ENCODE measurements at regions not wholly inside any gene's neighbourhood (a gene's known extent, or its start where the extent isn't known, plus 50 kb on each side); places are given as distances from the start of the nearest gene placed in this dataset.
"Not testable (repeated sequence)": the region's sequence is repeated elsewhere in the genome, so short reads cannot be mapped to it uniquely, and the experiment has no call there.

DNA sequence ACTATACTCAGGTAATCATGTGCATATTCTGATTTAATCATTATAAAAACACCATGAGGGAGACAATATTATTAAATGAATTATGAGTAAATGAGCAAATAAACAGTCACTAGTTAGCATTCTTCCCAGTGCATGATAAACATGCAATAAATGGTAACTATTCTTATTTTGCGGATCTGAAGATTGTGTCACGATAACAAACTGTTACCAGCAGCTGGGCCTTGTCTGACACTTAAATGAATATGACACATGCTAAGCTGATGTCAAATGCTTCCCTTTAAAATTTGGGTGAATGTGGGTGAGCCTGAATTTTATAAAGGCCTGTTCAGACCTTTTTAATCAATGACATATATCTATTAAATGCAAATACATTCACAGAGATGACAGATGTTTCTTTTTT lies 68.2 kb upstream of the KIT start:
- H4K8ac ChIP-seq (ENCODE audit: low read depth, low read length): no peak overlapping the region
- H3K79me2 ChIP-seq (ENCODE audit: control insufficient read depth, insufficient read depth, low read length): no peaks in the 10 kb centered on the region
- H3K27ac ChIP-seq (ENCODE audit: low read depth, low read length): no peak overlapping the region
- DNase-seq: peak; percentile 31
- H3K4ac ChIP-seq (ENCODE audit: low read depth, low read length): no peak overlapping the region
- no peaks in the 10 kb centered on the region for H3K27me3 ChIP-seq (ENCODE audit: insufficient read depth, low read length, poor library complexity)
- H3K9ac ChIP-seq (ENCODE audit: low read length): no peak overlapping the region
- H3K36me3 ChIP-seq (ENCODE audit: control insufficient read depth, insufficient read depth, low read length): no peaks in the 10 kb centered on the region
- H3K4me1 ChIP-seq (ENCODE audit: control insufficient read depth, low read depth, low read length): no peaks in the 10 kb centered on the region
- H4K5ac ChIP-seq (ENCODE audit: low read length): no peak overlapping the region
- no peak overlapping the region for H3K4me3 ChIP-seq (ENCODE audit: low read length)
- H3K23ac ChIP-seq (ENCODE audit: low read length): no peak overlapping the region
- no peak overlapping the region for H3K18ac ChIP-seq (ENCODE audit: low read length)
- no peak overlapping the region for H3K4me2 ChIP-seq (ENCODE audit: low read length)
- H2BK120ac ChIP-seq (ENCODE audit: low read depth, low read length): no peak overlapping the region
- no CpG with 5 or more reads among the region's 2 CpGs for WGBS (ENCODE audit: extremely low coverage, insufficient coverage, low lambda C conversion rate)
- no peak overlapping the region for H2BK15ac ChIP-seq (replicated peaks; ENCODE audit: low read depth)
- no peaks in the 10 kb centered on the region for H3K79me1 ChIP-seq (ENCODE audit: low read length)
- no peak overlapping the region for H2BK5ac ChIP-seq (ENCODE audit: low read length)
- no peak overlapping the region for H2AK5ac ChIP-seq (ENCODE audit: low read length)
- H3K56ac ChIP-seq (ENCODE audit: low read length): no peak overlapping the region

- no peak overlapping the region for H3K27ac ChIP-seq (ENCODE audit: low read depth, low read length)
- no peak for DNase-seq
- no peaks in the 10 kb centered on the region for H3K79me1 ChIP-seq (ENCODE audit: low read length)
- H3K4me1 ChIP-seq (ENCODE audit: control insufficient read depth, low read depth, low read length): no peaks in the 10 kb centered on the region
- no peak overlapping the region for H3K4me2 ChIP-seq (ENCODE audit: low read length)
- H3K56ac ChIP-seq (ENCODE audit: low read length): no peak overlapping the region
- no peak overlapping the region for H2AK5ac ChIP-seq (ENCODE audit: low read length)
- H3K4me3 ChIP-seq (ENCODE audit: low read length): no peak overlapping the region
- no peak overlapping the region for H3K9ac ChIP-seq (ENCODE audit: low read length)
- H2BK5ac ChIP-seq (ENCODE audit: low read length): no peak overlapping the region
- no peak overlapping the region for H2BK15ac ChIP-seq (replicated peaks; ENCODE audit: low read depth)
- no peaks in the 10 kb centered on the region for H3K27me3 ChIP-seq (ENCODE audit: insufficient read depth, low read length, poor library complexity)
- no CpG with 5 or more reads among the region's 2 CpGs for WGBS (ENCODE audit: extremely low coverage, insufficient coverage, low lambda C conversion rate)
- no peak overlapping the region for H4K8ac ChIP-seq (ENCODE audit: low read depth, low read length)
- H3K23ac ChIP-seq (ENCODE audit: low read length): no peak overlapping the region
- no peak overlapping the region for H3K18ac ChIP-seq (ENCODE audit: low read length)
- H2BK120ac ChIP-seq (ENCODE audit: low read depth, low read length): no peak overlapping the region
- H3K36me3 ChIP-seq (ENCODE audit: control insufficient read depth, insufficient read depth, low read length): no peaks in the 10 kb centered on the region
- no peak overlapping the region for H4K5ac ChIP-seq (ENCODE audit: low read length)
- H3K79me2 ChIP-seq (ENCODE audit: control insufficient read depth, insufficient read depth, low read length): no peaks in the 10 kb centered on the region
- no peak overlapping the region for H3K4ac ChIP-seq (ENCODE audit: low read depth, low read length)
Observed at GRCh38 chr4:54593795-54594322, 63.9 kb upstream of the KIT start.

GRCh38 chr4:54596201-54596600 lies 61.6 kb upstream of the KIT start:
- H3K9ac ChIP-seq (ENCODE audit: low read length): no peak overlapping the region
- no peak overlapping the region for H4K8ac ChIP-seq (ENCODE audit: low read depth, low read length)
- no peak overlapping the region for H3K4me2 ChIP-seq (ENCODE audit: low read length)
- H3K4ac ChIP-seq (ENCODE audit: low read depth, low read length): no peak overlapping the region
- H2BK120ac ChIP-seq (ENCODE audit: low read depth, low read length): no peak overlapping the region
- H3K79me2 ChIP-seq (ENCODE audit: control insufficient read depth, insufficient read depth, low read length): no peaks in the 10 kb centered on the region
- no CpG with 5 or more reads among the region's 1 CpG for WGBS (ENCODE audit: extremely low coverage, insufficient coverage, low lambda C conversion rate)
- H3K4me3 ChIP-seq (ENCODE audit: low read length): no peak overlapping the region
- H3K4me1 ChIP-seq (ENCODE audit: control insufficient read depth, low read depth, low read length): no peaks in the 10 kb centered on the region
- no peak for DNase-seq
- no peak overlapping the region for H2BK15ac ChIP-seq (replicated peaks; ENCODE audit: low read depth)
- no peaks in the 10 kb centered on the region for H3K79me1 ChIP-seq (ENCODE audit: low read length)
- H3K27me3 ChIP-seq (ENCODE audit: insufficient read depth, low read length, poor library complexity): no peaks in the 10 kb centered on the region
- H3K27ac ChIP-seq (ENCODE audit: low read depth, low read length): no peak overlapping the region
- H4K5ac ChIP-seq (ENCODE audit: low read length): no peak overlapping the region
- no peak overlapping the region for H3K56ac ChIP-seq (ENCODE audit: low read length)
- no peaks in the 10 kb centered on the region for H3K36me3 ChIP-seq (ENCODE audit: control insufficient read depth, insufficient read depth, low read length)
- no peak overlapping the region for H2BK5ac ChIP-seq (ENCODE audit: low read length)
- no peak overlapping the region for H3K18ac ChIP-seq (ENCODE audit: low read length)
- H2AK5ac ChIP-seq (ENCODE audit: low read length): no peak overlapping the region
- H3K23ac ChIP-seq (ENCODE audit: low read length): no peak overlapping the region

- not testable (repeated sequence) for H2BK120ac ChIP-seq (ENCODE audit: low read depth, low read length); H3K27ac ChIP-seq (ENCODE audit: low read depth, low read length); H2AK5ac ChIP-seq (ENCODE audit: low read length); H3K4me2 ChIP-seq (ENCODE audit: low read length); H4K8ac ChIP-seq (ENCODE audit: low read depth, low read length); H3K27me3 ChIP-seq (ENCODE audit: insufficient read depth, low read length, poor library complexity); H3K4me1 ChIP-seq (ENCODE audit: control insufficient read depth, low read depth, low read length); H4K5ac ChIP-seq (ENCODE audit: low read length); H3K23ac ChIP-seq (ENCODE audit: low read length); H3K9ac ChIP-seq (ENCODE audit: low read length); DNase-seq; H3K79me2 ChIP-seq (ENCODE audit: control insufficient read depth, insufficient read depth, low read length); H3K4me3 ChIP-seq (ENCODE audit: low read length); H3K18ac ChIP-seq (ENCODE audit: low read length); H3K36me3 ChIP-seq (ENCODE audit: control insufficient read depth, insufficient read depth, low read length); H3K4ac ChIP-seq (ENCODE audit: low read depth, low read length); H3K56ac ChIP-seq (ENCODE audit: low read length); H2BK5ac ChIP-seq (ENCODE audit: low read length); H3K79me1 ChIP-seq (ENCODE audit: low read length); H2BK15ac ChIP-seq (replicated peaks; ENCODE audit: low read depth)
- no CpG with 5 or more reads among the region's 6 CpGs for WGBS (ENCODE audit: extremely low coverage, insufficient coverage, low lambda C conversion rate)
Observed at GRCh38 chr4:54597678-54598077, 60.1 kb upstream of the KIT start.

GRCh38 chr4:54602175-54602574 lies 55.6 kb upstream of the KIT start:
- not testable (repeated sequence) for H2BK120ac ChIP-seq (ENCODE audit: low read depth, low read length); H3K79me2 ChIP-seq (ENCODE audit: control insufficient read depth, insufficient read depth, low read length); H2BK15ac ChIP-seq (replicated peaks; ENCODE audit: low read depth); H2AK5ac ChIP-seq (ENCODE audit: low read length); H3K23ac ChIP-seq (ENCODE audit: low read length); DNase-seq; H3K27ac ChIP-seq (ENCODE audit: low read depth, low read length); H4K5ac ChIP-seq (ENCODE audit: low read length); H3K4me1 ChIP-seq (ENCODE audit: control insufficient read depth, low read depth, low read length); H3K27me3 ChIP-seq (ENCODE audit: insufficient read depth, low read length, poor library complexity); H3K56ac ChIP-seq (ENCODE audit: low read length); H3K36me3 ChIP-seq (ENCODE audit: control insufficient read depth, insufficient read depth, low read length); H3K4me3 ChIP-seq (ENCODE audit: low read length); H2BK5ac ChIP-seq (ENCODE audit: low read length); H3K4ac ChIP-seq (ENCODE audit: low read depth, low read length); H3K9ac ChIP-seq (ENCODE audit: low read length); H4K8ac ChIP-seq (ENCODE audit: low read depth, low read length); H3K18ac ChIP-seq (ENCODE audit: low read length); H3K4me2 ChIP-seq (ENCODE audit: low read length); H3K79me1 ChIP-seq (ENCODE audit: low read length)
- no CpG with 5 or more reads among the region's 4 CpGs for WGBS (ENCODE audit: extremely low coverage, insufficient coverage, low lambda C conversion rate)

- Histone ChIP-seq H3K4me3 (ENCODE audit: low read length) (no peak overlapping the region), H3K4ac (ENCODE audit: low read depth, low read length) (no peak overlapping the region), H3K79me2 (ENCODE audit: control insufficient read depth, insufficient read depth, low read length) (no peaks in the 10 kb centered on the region), H2BK120ac (ENCODE audit: low read depth, low read length) (no peak overlapping the region), H2AK5ac (ENCODE audit: low read length) (no peak overlapping the region), H3K56ac (ENCODE audit: low read length) (no peak overlapping the region), H3K23ac (ENCODE audit: low read length) (no peak overlapping the region), H3K18ac (ENCODE audit: low read length) (no peak overlapping the region), H3K36me3 (ENCODE audit: control insufficient read depth, insufficient read depth, low read length) (no peaks in the 10 kb centered on the region), H3K27me3 (ENCODE audit: insufficient read depth, low read length, poor library complexity) (no peaks in the 10 kb centered on the region), H3K4me2 (ENCODE audit: low read length) (no peak overlapping the region), H3K4me1 (ENCODE audit: control insufficient read depth, low read depth, low read length) (no peaks in the 10 kb centered on the region), H4K8ac (ENCODE audit: low read depth, low read length) (no peak overlapping the region), H2BK5ac (ENCODE audit: low read length) (no peak overlapping the region), H2BK15ac (replicated peaks; ENCODE audit: low read depth) (no peak overlapping the region), H3K79me1 (ENCODE audit: low read length) (no peaks in the 10 kb centered on the region), H4K5ac (ENCODE audit: low read length) (no peak overlapping the region), H3K9ac (ENCODE audit: low read length) (no peak overlapping the region), H3K27ac (ENCODE audit: low read depth, low read length) (no peak overlapping the region)
- no CpG with 5 or more reads among the region's 2 CpGs for WGBS (ENCODE audit: extremely low coverage, insufficient coverage, low lambda C conversion rate)
- DNase-seq: no peak
Observed at GRCh38 chr4:54607067-54607466, 50.7 kb upstream of the KIT start.
